ENCODE measurements at regions not wholly inside any gene's neighbourhood (a gene's known extent, or its start where the extent isn't known, plus 50 kb on each side); places are given as distances from the start of the nearest gene placed in this dataset.

- TF ChIP-seq CTCF (IDR thresholded peaks at IDR 0.05): no peak
- TF ChIP-seq SP1 (CRISPR knock-in tag; conservative IDR thresholded peaks at IDR 0.05): no peak
- no peak for TF ChIP-seq ATF3 (CRISPR knock-in tag; conservative IDR thresholded peaks at IDR 0.05)
- no peak for TF ChIP-seq ATF6 (CRISPR knock-in tag; IDR thresholded peaks at IDR 0.05)
- no peak for TF ChIP-seq PREB (CRISPR knock-in tag; IDR thresholded peaks at IDR 0.05; ENCODE audit: borderline replicate concordance)
- TF ChIP-seq E2F4 (CRISPR knock-in tag; IDR thresholded peaks at IDR 0.05; ENCODE audit: borderline replicate concordance, low read depth): no peak
- TF ChIP-seq ZNF121 (CRISPR knock-in tag; IDR thresholded peaks at IDR 0.05): no peak
- no peak for TF ChIP-seq USF2 (CRISPR knock-in tag; IDR thresholded peaks at IDR 0.05)
- no peak for TF ChIP-seq MAX (CRISPR knock-in tag; IDR thresholded peaks at IDR 0.05)
These were observed 223.1 kb upstream of the AKR1E2 start for GRCh38 chr10:4602764-4603491.
